Thyroid gland (tissue), 4 donors: ENCODE measurements at regions not wholly inside any gene's neighbourhood (a gene's known extent, or its start where the extent isn't known, plus 50 kb on each side); places are given as distances from the start of the nearest gene placed in this dataset.

ENCODE experiments used
- CTCF ChIP-seq, 6 experiments: fragments of 200-600 bp in 3 of 6; fragments of 450-650 bp in 3 of 6; sonication (generic) in 3 of 6; IDR thresholded peaks; one replicate each; pipeline ENCODE4 v1.5.1; 2016 to 2019; ENCODE audit warnings: antibody characterized with exemption in 6 of 6, mild to moderate bottlenecking in 2 of 6, inconsistent platforms in 1 of 6, moderate library complexity in 1 of 6
- POLR2A ChIP-seq, 2 donors: fragments of 450-650 bp; IDR thresholded peaks; one replicate each; pipeline ENCODE4 v1.6.1; 2017; ENCODE audit warnings: antibody characterized with exemption in 2 of 2, mild to moderate bottlenecking in 2 of 2, moderate library complexity in 1 of 2

GRCh38 chr2:238523158-238524110 lies 96.7 kb downstream of the ASB1 start:
- TF ChIP-seq POLR2A (IDR thresholded peaks at IDR 0.05) (no peak), CTCF (IDR thresholded peaks at IDR 0.05) (peak in 1 of 6 experiments; percentile 15)
